ENCODE measurements at regions not wholly inside any gene's neighbourhood (a gene's known extent, or its start where the extent isn't known, plus 50 kb on each side); places are given as distances from the start of the nearest gene placed in this dataset.

DNA sequence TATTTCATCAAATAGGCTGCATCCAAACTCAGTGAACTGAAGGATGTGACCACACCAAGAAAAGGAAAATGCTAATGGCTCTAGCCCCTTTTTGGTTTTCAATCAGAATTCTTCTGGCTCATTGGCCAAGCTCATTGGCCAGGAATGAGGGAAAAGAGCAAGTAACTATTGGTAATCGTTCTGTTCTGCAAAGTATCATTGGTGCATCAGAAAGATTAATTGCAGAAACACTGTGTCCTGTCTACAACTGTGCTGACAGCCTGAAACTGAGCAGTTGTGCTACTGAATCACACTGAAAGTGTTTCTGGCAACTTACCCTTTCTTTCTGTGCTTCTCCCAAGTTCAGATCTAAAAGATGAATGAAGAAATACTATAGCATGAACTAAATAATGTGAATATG, 116.4 kb upstream of the ROBO2 start:
- no peaks in the 10 kb centered on the region for H3K4me1 ChIP-seq (replicated peaks in 1 of 4; ENCODE audit: control insufficient read depth in 3 of 4, insufficient read depth in 4 of 4, low read length in 3 of 4)
- FAIRE-seq: no peak
- no peak overlapping the region for H2BK15ac ChIP-seq (ENCODE audit: low read length)
- no peak for TF ChIP-seq SIRT6 (IDR thresholded peaks at IDR 0.05; ENCODE audit: low read length)
- TF ChIP-seq MAFK (IDR thresholded peaks at IDR 0.05; ENCODE audit: low read depth, low read length): no peak
- TF ChIP-seq, protein P1, sequence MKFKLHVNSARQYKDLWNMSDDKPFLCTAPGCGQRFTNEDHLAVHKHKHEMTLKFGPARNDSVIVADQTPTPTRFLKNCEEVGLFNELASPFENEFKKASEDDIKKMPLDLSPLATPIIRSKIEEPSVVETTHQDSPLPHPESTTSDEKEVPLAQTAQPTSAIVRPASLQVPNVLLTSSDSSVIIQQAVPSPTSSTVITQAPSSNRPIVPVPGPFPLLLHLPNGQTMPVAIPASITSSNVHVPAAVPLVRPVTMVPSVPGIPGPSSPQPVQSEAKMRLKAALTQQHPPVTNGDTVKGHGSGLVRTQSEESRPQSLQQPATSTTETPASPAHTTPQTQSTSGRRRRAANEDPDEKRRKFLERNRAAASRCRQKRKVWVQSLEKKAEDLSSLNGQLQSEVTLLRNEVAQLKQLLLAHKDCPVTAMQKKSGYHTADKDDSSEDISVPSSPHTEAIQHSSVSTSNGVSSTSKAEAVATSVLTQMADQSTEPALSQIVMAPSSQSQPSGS (IDR thresholded peaks at IDR 0.05; ENCODE audit: low read length): no peak
- no peak for TF ChIP-seq POU5F1 (IDR thresholded peaks at IDR 0.05; ENCODE audit: low read depth, low read length)
- no peak for TF ChIP-seq YY1 (IDR thresholded peaks at IDR 0.05; ENCODE audit: low read depth, low read length)
- TF ChIP-seq RBBP5 (IDR thresholded peaks at IDR 0.05; ENCODE audit: borderline replicate concordance, low read depth, low read length): no peak
- TF ChIP-seq SP1 (IDR thresholded peaks at IDR 0.05; ENCODE audit: low read depth, low read length): no peak
- TF ChIP-seq NANOG (IDR thresholded peaks at IDR 0.05; ENCODE audit: insufficient read depth, low read depth, low read length, poor library complexity, severe bottlenecking): no peak
- no peak for TF ChIP-seq FOSL1 (IDR thresholded peaks at IDR 0.05; ENCODE audit: insufficient read depth, low read depth, low read length)
- no peak for TF ChIP-seq JUN (IDR thresholded peaks at IDR 0.05; ENCODE audit: low read depth, low read length)
- no peak for TF ChIP-seq EP300 (IDR thresholded peaks at IDR 0.05; ENCODE audit: borderline replicate concordance in 1 of 2, low read depth in 2 of 2, low read length in 2 of 2)
- no peak for TF ChIP-seq RFX5 (IDR thresholded peaks at IDR 0.05; ENCODE audit: borderline replicate concordance, low read depth, low read length)
- no peak for TF ChIP-seq RXRA (IDR thresholded peaks at IDR 0.05; ENCODE audit: insufficient read depth, low read depth, low read length)
- TF ChIP-seq TAF1 (IDR thresholded peaks at IDR 0.05; ENCODE audit: low read depth, low read length): no peak

More for the DNA sequence above, 116.4 kb upstream of the ROBO2 start:
- no peak overlapping the region for H2AK5ac ChIP-seq (ENCODE audit: low read depth, low read length)
- no peaks in the 10 kb centered on the region for H3K23me2 ChIP-seq (ENCODE audit: low read depth, low read length)
- no peak overlapping the region for H3K23ac ChIP-seq (ENCODE audit: insufficient read length)
- no peak overlapping the region for H3K4me2 ChIP-seq (ENCODE audit: insufficient read depth in 1 of 2, low read depth in 2 of 2, low read length in 2 of 2)
- 100% methylated on average over 1 of the region's 1 CpG; no CpG with 5 or more reads in 1 of the 2 experiments for WGBS, 2 experiments (ENCODE audit: extremely low coverage in 1 of 2, insufficient coverage in 1 of 2, insufficient read length in 1 of 2, insufficient replicate concordance in 2 of 2, low coverage in 1 of 2, low lambda C conversion rate in 2 of 2, missing lambda C conversion rate in 1 of 2)
- H3K27me3 ChIP-seq (replicated peaks in 1 of 4; ENCODE audit: control insufficient read depth in 3 of 4, extremely low read depth in 1 of 4, insufficient read depth in 3 of 4, low read length in 3 of 4): no peaks in the 10 kb centered on the region
- no peak for DNase-seq (ENCODE audit: low read depth in 1 of 2, low spot score in 2 of 2)
- H2BK12ac ChIP-seq (ENCODE audit: low read depth, low read length): no peak overlapping the region
- no peaks in the 10 kb centered on the region for H4K20me1 ChIP-seq (replicated peaks in 1 of 2; ENCODE audit: control insufficient read depth in 1 of 2, insufficient read depth in 2 of 2, low read length in 2 of 2)
- no peak overlapping the region for H3K4ac ChIP-seq (replicated peaks; ENCODE audit: insufficient read length, low read depth, low read length)
- H2BK20ac ChIP-seq (ENCODE audit: low read length): no peak overlapping the region
- no peak overlapping the region for H4K8ac ChIP-seq (ENCODE audit: extremely low read depth, insufficient read depth, low read length)
- no peak overlapping the region for H3K56ac ChIP-seq (replicated peaks; ENCODE audit: insufficient read length, low read depth, low read length)
- no peaks in the 10 kb centered on the region for H3K36me3 ChIP-seq (ENCODE audit: control insufficient read depth in 2 of 4, insufficient read depth in 4 of 4, low read length in 3 of 4)
- no peak overlapping the region for H2BK5ac ChIP-seq (ENCODE audit: low read depth, low read length)
- no peaks in the 10 kb centered on the region for H3K79me1 ChIP-seq (ENCODE audit: low read depth, low read length)
- H4K5ac ChIP-seq (ENCODE audit: insufficient read length, low read depth, low read length): no peak overlapping the region
- no peaks in the 10 kb centered on the region for H3K79me2 ChIP-seq (ENCODE audit: control insufficient read depth in 1 of 2, insufficient read depth in 2 of 2, low read length in 2 of 2)
- H3K18ac ChIP-seq (ENCODE audit: extremely low read depth, low read length): no peak overlapping the region
- ChIA-PET CTCF (ENCODE audit: partially characterized antibody) (interaction anchor here (0.6 to 1.1 kb wide), 2 partner anchors 199 to 247 kb away, joined by 3 read pairs; no protein-coding TSS in a partner anchor), POLR2A (ENCODE audit: partially characterized antibody) (no interaction called here)
- H3K9me3 ChIP-seq (ENCODE audit: insufficient read depth in 2 of 2, low read depth in 1 of 2, low read length in 1 of 2): no peaks in the 10 kb centered on the region
- no peak overlapping the region for H3K27ac ChIP-seq (ENCODE audit: low read depth, low read length)
- H4K91ac ChIP-seq (replicated peaks; ENCODE audit: insufficient read length, low read length): no peak overlapping the region
- no peak overlapping the region for H2BK120ac ChIP-seq (replicated peaks; ENCODE audit: low read depth, low read length)
- H2AFZ ChIP-seq (ENCODE audit: low read length): no peak overlapping the region
- H3K9ac ChIP-seq (replicated peaks in 1 of 4; ENCODE audit: extremely low read depth in 1 of 4, low read depth in 3 of 4, low read length in 3 of 4): no peak overlapping the region
- no peak overlapping the region for H3K14ac ChIP-seq (ENCODE audit: insufficient read length)
- H3K4me3 ChIP-seq (ENCODE audit: extremely low read depth in 1 of 4, insufficient read depth in 2 of 4, low read depth in 3 of 4, low read length in 4 of 4): no peak overlapping the region

Data from H1 (cell line).